DMS 273 treated with DMSO at 0.1 percent for 48 hours (cell line): ENCODE measurements at regions not wholly inside any gene's neighbourhood (a gene's known extent, or its start where the extent isn't known, plus 50 kb on each side); places are given as distances from the start of the nearest gene placed in this dataset.

Experiments used
- DNase-seq: peaks from one replicate; lab custom pipeline; 2025; lab: John Stamatoyannopoulos, UW

DNA sequence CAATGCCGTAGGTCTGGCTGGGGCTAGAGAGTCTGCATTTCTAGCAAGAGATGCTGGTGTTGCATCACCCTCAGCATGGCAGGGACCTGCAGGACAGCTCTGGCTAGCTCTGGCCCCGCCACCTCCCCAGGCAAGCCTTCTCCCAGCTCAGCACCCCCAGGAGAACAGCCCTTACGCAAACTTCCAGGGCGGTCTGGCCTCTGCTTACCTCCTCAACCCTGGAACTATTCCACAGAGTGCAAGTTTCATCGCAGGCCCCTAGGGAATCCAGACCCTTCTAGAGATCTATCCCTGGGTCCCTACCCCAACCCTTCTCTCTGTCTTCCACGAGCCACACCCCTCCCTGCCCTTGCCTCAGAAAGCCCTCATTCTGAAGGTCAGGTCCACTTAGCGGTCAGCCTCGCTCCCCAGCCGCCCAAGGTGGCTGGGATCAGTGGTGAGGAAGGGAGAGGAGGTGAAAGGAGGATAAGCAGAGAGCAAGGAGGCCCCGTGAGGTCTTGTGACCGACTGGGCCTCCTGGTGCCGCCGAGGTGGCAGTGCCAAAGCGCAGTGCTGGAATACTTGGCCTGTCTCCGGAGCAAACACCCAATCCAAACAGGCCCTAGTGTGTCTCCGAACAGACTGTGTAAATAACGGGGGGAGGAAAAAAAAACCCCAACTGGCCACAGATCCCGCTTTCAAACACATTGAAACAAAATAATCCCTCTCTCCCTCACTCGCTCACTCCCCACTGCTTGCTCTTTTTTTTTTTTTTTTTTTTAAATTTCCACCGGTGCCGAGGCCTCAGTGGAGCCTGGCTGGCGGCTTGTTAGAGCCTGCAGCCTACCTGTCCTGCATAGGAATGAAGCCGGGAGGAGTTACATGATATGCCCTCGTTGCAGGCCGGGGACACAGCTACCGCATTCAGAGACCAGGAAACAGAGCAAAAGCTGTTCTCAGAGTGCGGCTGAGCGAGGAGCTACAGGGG is 380.9 kb downstream of the SOX9 start:
- DNase-seq: no peak

DNA sequence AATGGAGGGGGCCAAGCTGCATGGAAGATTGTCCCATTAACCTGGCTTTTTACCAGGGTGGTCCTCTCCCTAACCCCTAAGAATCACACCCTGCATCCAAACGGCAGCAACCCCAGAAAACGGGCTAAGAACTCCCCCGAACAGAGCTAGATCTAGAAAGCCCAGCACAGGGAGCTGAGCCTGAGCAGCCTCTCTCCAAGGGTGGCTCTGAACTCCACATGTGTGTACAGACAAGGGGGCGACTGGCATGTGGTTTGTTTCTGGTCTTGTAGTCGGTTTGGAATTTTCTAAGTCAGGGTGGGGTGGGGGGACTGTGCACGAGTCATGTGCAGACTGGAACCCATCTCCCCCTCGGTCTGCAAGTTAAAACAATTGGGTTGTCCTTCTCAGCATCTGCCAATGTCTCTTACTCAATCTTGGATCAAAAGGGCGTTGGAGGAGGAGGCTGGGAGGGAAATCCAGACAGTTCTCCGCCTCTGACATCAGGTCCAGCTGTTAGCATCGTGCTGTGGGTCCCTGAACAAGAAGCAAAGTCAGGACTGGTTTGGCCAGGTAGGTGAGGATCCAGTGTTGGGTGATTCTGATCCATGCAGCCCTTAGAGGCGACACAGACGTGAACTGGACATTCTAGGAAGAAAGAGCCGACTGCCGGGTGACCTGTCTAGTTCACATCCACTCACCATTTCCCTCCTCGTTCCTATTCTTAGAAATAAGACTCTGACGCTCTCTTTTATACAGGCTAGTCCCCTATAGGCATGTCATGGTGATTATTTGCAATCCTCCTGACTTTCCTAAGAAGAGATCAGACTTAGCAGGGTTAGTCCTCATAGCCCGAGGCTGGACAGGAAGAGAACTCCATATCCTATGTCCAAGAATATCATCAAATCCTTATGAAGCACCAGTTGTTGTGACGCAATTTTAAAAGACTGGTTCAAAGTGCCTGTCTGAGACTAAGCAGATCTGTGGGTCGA is 381.8 kb downstream of the SOX9 start:
- DNase-seq: no peak

DNA sequence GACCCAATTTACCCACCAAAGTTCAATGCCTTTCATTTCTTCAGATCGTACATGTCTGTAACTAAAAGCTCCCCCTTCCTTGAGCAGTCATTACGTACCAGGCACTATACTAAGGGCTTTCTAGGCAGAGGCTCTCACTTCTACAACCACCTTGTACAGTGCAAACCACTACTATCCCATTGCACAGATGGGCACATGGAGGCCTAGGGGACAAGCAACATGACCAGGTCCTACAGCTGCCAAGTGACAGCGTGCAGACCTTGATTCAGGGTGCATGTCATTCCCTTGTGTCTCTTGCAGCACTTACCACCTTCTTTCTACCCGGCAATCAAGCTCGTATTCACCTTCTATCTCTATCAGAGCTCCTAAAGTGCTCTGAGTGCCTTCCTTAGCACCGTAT is 382.7 kb downstream of the SOX9 start:
- no peak for DNase-seq

DNA sequence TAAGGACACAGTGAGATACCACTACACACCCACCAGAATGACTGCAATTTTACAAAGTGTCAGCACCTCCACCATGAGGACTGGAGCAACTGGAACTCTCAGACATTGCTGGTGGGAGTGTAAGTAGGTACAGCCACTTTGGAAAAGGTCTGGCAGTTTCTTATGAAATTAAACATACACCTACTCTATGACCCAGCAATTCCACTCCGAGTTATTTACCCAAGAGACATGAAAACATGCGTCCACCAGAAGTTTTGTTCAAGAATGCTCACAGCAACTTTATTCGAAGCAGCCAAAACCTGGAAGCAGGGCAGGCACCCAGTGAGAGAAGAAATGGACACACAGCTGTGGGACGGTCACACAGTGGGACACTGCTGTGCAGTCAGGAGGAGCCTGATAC is 384.0 kb downstream of the SOX9 start:
- no peak for DNase-seq

DNA sequence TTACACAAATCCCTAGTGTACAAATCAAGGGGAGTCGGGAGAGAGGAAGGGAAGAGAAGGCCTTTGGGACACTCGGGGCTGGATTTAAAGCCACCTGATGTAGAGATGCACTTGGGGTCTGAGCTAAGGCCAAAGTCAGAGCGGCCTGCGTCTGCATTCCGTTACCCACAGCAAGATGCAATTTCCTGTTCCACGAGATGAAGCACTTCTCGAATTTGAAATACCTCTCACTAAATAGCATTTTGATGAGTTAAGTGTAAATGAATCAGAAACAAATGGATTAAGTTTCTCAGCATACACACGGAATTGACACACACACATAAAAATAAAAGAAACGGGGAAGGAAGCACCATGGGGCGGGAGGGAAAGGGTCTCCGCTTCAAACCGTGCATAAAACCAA is 386.0 kb downstream of the SOX9 start:
- DNase-seq: no peak

DNA sequence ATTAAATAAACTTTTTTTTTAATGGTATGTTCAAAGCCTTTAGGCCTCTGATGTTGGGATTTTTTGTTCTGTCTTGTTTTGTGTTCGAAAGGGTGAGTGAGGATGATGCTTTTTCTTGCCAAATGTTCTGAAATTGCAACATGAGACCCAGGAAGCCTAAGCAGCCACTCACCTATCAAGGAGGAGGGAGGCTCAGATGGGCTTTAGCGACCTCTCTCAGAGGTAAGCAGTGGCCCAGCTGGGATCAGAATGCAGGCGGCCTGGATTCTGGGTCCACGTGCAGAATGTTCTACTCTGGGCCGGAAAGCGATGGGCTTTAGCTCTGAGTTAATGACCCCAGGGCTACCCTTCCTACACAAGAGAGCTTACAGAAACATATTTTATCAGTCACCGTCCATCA is 386.6 kb downstream of the SOX9 start:
- no peak for DNase-seq

DNA sequence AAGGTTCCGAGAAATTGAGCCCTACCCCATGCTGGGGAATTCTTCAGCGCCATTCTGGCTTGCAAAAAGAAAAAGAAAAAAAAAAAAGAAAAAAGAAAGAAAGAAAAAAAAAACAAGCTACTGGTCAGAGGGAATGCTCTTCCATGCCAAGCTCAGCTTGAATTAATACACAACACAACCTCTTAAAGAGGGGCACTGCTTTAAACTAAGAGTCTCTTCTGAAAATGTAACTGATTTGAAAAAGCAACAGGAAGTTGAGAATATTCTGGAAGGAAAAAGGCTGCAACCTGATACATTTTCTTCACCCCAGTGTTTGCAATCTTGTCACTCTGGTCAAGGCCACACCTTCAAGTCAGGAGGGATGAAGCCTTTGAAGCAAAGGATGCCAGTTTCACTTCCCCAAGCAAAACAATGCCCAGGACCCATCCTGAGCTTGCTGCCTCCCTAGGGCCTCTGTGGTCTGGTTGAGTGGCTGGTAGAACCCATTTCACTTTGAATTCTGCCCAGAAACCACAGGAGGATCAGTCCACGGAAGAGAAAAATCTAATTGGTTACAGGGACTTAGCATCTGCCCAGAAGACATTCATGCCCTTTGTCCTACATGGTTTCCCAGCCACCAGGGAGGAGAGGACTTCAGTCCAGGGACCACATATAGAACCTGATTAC is 389.7 kb downstream of the SOX9 start:
- DNase-seq: no peak

DNA sequence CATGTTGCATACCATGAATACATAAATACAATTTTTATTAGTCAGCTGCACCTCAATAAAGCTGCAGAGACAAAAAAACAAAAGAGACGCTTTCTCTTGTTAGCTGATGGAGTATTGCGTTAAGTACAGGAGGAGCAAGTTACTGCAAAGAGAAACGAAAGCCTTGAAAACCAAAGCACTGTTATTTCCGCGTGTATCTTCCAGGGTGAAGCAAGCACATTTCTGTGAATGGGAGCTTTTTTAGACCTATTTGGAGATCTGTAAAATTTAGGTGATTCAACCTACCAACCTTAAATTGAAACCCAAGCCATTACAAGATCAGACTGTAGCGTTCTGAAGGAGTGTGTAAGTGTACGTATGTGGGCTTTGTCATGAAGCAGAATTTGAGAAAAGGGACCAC is 390.4 kb downstream of the SOX9 start:
- no peak for DNase-seq

DNA sequence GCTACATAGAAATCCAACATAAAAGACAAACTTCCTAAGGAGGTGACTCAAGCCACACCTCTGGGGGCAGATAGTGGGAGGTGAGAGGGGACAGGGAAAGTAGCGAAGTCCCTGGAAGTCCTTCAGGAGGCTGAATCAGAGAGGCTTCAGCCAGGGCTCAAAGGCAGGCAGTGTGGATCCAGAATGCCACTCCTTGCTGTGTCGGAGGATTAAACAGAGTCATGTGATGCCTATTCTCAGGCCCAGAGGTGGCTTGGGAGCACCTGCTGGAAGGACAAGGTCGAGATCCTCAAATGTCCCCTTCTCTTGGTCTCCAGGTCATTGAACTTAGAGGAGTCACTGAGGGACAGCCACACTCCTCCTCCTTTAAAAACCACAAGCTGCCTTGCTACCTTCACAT is 391.1 kb downstream of the SOX9 start:
- DNase-seq: no peak

DNA sequence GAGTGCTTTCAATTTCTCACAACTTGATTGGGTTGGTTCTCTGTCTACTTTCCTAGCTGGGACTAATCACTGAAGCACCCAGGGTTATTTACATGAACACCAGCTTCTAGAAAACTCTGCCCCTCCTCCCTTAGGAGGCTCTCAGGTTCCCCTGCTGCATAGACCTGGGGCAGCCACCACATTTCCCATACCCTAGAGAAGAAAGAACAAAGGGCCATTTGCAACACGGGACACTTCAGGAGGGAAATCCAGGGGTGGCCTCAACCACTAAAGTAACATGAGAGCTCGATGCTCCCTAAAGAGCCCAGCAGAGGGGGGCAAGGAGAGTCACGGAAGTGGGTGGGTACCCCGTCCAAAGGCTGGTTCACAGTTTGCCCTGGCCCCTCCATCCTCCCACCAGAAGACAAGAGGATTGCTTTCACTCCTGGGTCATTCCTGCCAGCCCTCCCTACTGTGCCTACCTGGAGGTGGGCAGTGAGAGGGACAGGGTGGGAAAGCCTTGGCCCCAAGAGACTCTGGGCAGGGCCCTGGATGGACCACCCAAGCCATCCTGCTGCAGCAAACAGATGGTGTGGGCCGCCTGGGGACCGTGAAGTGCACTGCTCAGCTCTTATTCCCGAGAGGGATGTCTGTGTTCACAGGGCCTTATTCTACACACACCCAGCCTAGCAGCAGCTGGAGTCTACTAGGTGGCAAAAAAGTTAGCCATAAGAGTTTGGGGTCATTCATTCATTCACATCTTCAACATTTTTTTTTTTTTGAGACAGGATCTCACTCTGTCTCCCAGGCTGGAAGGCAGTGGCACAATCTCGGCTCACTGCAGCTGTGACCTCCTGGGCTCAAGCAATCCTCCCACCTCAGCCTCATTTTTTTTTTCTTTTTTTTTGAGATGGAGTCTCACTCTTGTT is 392.1 kb downstream of the SOX9 start:
- no peak for DNase-seq

DNA sequence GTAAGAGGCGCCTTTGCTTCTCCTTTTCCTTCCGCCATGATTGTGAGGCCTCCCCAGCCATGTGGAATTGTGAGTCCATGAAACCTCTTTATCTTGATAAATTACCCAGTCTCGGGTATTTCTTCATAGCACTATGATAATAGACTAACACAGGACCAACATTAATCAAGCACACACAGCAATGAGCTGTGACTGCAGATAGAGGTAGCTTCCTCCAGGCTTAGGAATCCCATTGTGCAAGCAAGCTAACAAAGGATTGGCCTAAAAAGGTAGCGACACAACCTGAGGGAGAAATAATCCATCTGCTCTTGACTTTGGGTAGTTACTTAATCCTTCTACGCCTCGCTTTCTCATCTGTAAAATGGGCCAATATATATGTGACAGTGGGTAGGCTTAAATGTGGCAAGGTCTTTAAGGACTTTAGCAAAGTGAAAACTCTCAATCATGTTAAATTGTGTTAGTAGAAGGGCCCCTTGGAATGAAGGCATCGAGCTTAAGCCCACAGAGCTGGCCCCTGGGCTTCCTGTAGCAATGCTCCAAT is 393.6 kb downstream of the SOX9 start:
- DNase-seq: no peak

DNA sequence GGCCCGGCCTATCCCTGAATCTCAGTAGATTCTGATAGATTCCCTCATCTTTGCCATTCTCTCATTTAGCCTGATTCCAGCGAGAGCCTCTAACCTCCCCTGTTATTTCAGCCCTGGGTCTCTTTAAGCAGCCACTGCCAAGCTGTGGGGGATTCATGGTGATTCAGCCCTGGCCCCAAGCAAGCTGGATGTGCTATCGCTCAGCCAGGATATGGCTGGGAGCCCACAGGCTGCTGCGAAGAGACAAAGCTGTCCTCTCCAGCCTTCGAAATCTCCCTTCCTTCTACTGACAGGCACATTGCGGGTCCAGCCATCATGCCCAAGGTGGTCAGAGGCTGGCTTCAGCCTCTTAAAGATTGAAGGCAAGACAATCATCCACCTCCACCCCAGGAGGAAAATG is 394.1 kb downstream of the SOX9 start:
- DNase-seq: no peak

DNA sequence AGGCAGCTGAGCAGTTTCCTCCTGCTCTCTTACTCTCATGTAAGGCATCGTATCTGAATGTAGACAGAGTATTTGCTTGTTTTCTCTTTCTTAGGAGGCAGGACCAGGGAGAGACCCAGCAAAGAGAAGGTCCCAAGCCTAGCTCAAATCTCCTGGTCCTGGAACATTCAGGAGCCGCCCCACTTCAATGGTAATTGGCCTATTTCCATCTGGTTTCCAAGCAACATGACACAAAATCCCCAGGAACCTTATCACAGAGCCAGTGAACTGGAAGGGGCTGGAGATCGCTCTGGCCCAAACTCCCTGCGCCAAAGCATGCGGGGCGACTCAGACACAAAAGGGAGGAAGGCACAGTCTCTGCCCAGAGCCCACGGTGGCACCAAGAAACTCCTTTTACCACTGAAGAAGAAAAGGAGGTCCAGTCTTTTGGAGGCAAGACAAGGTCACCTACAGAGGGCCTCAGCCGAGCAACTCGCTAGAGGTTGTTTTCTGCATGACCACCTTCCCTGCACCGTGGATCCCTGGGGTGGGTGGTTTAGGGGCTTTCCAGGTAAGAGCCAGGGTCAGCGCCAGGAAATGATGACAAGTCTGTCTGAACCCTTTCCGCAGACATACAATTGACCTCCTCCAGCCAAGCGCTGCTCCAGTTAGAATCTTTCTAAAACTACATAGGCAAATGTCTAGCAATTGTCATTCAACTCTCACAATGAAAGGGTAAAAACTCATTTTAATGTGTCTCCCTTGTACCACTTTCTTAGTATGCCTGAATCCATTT is 394.7 kb downstream of the SOX9 start:
- peak; percentile 5 for DNase-seq

DNA sequence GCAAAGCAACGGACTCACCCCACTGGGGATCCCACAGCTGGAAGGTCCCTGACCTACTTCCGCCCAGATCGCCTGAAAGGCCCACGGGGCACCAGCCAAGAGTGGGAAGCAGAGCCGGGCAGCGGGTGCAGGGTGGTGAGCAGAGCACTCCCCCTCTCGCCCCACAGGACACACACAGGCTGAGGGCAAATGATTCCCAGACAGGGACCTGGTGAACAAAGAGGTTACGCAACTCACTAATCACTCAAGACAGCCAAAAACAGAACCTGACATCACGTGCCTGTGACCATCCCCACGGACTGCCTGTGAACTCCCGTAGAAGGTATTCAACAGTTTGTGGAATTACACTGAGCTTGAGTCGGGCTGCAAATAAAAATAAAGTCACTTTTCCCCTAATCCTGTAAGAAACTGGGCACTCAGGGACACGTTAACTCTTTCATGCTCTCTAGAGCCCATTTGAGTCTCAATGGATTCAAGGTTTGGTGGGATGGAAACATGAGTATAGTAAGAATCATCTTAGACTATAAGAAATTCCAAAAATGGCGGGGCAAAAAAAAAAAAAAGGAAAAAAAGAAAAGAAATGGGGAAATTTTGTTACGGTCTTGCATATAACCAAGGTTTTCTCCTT is 396.1 kb downstream of the SOX9 start:
- no peak for DNase-seq

DNA sequence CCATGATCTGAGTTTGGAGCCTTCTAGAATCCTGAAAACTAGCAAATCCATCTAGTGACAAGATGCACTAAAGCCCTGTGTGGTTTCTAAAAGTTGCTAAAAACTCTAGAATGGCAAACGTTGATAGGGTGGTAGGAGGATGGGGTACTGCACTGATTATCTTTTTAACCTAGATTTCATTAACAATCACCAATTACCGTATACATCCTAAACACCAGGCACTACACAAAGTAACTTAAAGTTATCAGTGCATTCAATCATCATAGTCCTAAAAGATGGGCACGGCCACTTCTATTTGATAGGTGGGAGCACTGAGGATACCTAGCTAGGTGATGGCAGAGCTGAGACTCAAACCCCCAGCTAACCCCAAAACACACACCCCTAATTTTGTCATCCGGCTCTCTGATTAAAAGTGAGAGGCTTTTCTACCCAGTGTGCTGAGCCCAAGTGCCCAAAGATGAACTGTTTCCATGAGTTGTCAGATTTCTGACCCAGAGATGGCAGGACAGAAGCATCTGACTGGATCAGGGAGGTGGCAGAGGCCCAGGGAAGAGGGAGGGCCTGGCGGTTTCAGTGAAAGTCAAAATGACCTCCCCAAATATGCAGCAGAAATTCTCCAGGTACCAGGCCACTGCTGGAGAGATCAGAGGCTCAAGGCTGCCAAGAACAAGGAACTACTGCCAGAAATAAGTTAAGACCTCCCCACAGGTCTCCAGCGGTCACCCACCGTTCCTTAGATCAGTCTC is 396.8 kb downstream of the SOX9 start:
- DNase-seq: no peak

DNA sequence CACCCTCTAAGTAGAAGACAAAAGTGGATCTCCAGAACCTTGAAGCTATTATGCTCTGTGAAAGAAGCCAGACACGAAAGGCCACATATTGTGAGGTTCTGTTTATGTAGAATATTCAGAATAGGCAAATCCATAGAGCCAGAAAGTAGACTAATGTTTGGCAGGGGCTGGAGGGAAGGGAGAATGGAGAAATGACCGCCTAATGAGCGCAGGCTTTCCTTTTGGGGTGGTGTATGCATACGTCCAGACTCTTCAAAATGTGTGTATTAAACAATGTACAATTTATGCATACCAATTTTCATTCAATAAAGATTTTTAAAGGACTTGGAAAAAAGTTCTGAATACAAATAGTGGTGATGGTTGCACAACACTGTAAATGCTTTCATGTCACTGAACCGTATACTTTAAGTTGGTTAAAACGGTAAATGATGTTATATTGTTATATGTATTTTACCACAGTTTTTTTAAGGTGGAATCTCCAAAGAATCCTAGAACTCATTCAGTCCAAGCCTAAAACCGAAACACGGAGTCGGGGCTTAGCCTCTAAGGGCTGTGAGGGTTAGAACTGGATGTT is 397.4 kb downstream of the SOX9 start:
- no peak for DNase-seq

DNA sequence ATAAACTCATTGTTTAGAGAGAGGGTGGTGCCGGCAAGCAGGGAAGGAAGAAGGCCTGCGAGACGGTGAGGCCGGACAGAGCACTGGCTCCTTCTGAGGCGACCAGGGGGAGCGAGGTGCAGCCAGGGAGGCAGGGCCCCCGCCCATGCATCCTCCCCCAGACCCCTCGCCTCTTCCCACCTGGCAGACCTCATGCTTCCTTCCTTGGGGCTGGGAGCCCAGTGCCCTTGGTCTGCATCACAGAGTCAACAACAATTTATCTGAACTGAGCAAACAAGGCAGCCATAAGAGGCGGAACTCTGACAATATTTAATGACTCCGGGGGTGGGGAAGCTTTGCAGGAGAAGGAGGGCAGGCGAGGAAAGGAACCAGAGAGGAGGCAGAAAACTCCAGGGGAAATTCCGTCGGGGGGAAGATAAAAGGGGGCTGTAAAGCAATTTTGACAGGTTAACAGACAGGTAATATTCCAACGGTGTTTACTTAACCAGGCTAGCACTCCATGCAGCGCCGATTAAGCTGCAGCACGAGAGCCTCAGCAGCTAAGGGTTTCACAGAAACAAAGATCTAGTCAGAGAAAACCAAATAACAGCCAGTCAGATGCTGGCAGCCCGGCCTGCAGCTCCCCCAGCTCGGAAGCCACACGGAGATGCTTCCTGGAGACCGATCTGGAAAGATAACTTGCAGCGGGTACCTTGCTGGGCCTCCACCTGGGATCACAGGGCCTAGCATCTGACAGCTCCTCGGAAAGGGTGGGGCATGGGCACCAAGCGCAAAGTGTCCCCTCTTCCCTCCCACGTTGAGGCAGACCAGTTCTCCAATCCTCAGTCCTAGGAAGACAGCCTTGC is 398.2 kb downstream of the SOX9 start:
- no peak for DNase-seq

DNA sequence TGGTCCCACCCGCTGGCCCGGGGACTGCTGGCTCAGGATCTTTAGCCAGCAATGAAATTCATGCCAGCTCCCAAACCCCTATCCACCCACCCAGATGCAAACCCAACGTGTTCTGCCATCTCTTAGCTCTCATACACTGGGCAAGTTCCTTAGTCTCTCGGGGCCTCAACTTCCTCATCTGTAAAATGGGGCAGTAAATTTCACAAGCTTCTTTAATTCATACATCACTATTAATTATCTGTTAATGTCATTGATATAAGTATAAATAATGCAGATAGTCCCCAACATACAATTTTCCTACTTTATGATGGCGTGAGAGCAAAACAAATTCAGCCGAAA is 398.7 kb downstream of the SOX9 start:
- no peak for DNase-seq
